ENCODE measurements at regions not wholly inside any gene's neighbourhood (a gene's known extent, or its start where the extent isn't known, plus 50 kb on each side); places are given as distances from the start of the nearest gene placed in this dataset.

DNA sequence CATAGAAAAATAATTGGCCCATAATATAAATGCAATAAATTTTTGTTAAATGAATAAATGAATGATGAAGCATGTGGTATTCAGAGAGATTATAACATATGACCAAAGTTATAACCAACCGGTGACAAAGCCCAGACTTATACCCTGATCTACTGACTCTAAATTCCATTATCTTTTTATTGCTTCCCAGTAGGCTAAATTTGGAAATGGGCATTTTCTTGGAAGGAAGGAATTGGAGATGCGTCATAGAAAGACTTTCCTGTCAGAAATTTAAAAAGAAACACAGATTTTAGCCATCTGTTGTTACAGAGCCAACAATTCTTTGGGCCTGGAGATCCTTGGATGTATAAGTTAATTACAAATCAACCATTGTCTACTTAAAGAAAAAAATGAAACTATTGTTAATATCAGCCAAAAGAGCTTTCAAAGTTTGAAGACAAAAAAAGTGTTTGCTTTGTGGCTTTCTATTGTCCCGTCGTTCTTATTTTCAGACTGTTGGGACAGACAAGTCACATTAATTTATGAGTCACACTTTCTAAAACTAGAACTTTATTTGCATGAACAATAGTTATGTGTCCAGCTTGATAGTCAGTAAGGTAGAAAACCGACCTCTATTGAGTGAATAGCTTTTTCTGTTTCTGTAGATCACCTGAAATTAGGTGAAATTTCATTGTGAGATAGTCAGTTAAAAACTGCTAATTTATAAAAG lies 428.7 kb downstream of the GABRG2 start:
- TF ChIP-seq, protein P1, sequence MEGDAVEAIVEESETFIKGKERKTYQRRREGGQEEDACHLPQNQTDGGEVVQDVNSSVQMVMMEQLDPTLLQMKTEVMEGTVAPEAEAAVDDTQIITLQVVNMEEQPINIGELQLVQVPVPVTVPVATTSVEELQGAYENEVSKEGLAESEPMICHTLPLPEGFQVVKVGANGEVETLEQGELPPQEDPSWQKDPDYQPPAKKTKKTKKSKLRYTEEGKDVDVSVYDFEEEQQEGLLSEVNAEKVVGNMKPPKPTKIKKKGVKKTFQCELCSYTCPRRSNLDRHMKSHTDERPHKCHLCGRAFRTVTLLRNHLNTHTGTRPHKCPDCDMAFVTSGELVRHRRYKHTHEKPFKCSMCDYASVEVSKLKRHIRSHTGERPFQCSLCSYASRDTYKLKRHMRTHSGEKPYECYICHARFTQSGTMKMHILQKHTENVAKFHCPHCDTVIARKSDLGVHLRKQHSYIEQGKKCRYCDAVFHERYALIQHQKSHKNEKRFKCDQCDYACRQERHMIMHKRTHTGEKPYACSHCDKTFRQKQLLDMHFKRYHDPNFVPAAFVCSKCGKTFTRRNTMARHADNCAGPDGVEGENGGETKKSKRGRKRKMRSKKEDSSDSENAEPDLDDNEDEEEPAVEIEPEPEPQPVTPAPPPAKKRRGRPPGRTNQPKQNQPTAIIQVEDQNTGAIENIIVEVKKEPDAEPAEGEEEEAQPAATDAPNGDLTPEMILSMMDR (IDR thresholded peaks at IDR 0.05; ENCODE audit: borderline replicate concordance, extremely low read depth, low read length, poor library complexity, severe bottlenecking), result no peak
- no peak for TF ChIP-seq EZH2 (IDR thresholded peaks at IDR 0.05; ENCODE audit: borderline replicate concordance, low read depth, low read length, severe bottlenecking)

Measured in DND-41 (cell line).